Mesothelial cell of epicardium (in vitro differentiated cells): ENCODE measurements at regions not wholly inside any gene's neighbourhood (a gene's known extent, or its start where the extent isn't known, plus 50 kb on each side); places are given as distances from the start of the nearest gene placed in this dataset.

Experiments used
- DNase-seq, 2 experiments: peaks; one replicate each; pipeline ENCODE4 v3.0.0; 2021; ENCODE audit warnings: low spot score in 2 of 2; ENCODE audit not compliant: unreplicated experiment in 2 of 2
- H3K27ac Mint-ChIP-seq: 2 replicates; pipeline ENCODE4 v1.8.0; 2021; ENCODE audit warnings: mixed read lengths
- H3K27me3 Mint-ChIP-seq: 2 replicates; pipeline ENCODE4 v1.8.0; 2021; ENCODE audit warnings: low read depth, mixed read lengths
- H3K36me3 Mint-ChIP-seq: 2 replicates; pipeline ENCODE4 v1.8.0; 2021; ENCODE audit warnings: mixed read lengths
- H3K4me1 Mint-ChIP-seq: 2 replicates; pipeline ENCODE4 v1.8.0; 2021; ENCODE audit warnings: mixed read lengths
- H3K4me3 Mint-ChIP-seq: 2 replicates; pipeline ENCODE4 v1.8.0; 2021; ENCODE audit warnings: mild to moderate bottlenecking, moderate library complexity, mixed read lengths
- H3K9me3 Mint-ChIP-seq: 2 replicates; pipeline ENCODE4 v1.8.0; 2021; ENCODE audit warnings: mixed read lengths
- CTCF ChIP-seq: fragments of 200-600 bp; sonication (generic); IDR thresholded peaks from one replicate; pipeline ENCODE4 v1.5.0; 2021; ENCODE audit warnings: antibody characterized with exemption; ENCODE audit not compliant: unreplicated experiment

DNA sequence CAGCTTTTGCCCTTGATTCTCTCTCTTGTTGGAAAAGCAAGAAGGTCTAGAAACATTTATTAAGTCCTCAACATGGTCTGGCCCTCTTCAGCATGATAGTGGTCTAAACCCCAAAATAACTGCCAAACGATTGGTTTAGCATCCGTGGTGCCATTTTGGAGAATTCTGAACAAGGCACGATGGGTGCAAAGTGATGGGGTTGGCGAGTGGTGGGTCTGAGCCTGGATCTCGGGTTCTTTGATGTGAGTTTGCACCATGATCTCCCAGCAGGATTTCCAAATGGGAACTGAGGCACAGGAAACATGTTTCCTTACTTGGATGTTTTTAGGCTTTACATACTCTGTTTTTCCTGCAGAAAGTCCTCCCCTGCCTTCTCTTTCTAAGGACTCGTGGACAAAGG, 240.3 kb downstream of the MYCN start:
- no peak for DNase-seq
- Mint-ChIP-seq H3K36me3 (no peaks in the 10 kb centered on the region), H3K4me3 (no peak overlapping the region), H3K4me1 (peaks cover 12% of the 10 kb centered on the region), H3K27me3 (no peaks in the 10 kb centered on the region), H3K9me3 (no peaks in the 10 kb centered on the region), H3K27ac (no peak overlapping the region)
- TF ChIP-seq CTCF = no peak

DNA sequence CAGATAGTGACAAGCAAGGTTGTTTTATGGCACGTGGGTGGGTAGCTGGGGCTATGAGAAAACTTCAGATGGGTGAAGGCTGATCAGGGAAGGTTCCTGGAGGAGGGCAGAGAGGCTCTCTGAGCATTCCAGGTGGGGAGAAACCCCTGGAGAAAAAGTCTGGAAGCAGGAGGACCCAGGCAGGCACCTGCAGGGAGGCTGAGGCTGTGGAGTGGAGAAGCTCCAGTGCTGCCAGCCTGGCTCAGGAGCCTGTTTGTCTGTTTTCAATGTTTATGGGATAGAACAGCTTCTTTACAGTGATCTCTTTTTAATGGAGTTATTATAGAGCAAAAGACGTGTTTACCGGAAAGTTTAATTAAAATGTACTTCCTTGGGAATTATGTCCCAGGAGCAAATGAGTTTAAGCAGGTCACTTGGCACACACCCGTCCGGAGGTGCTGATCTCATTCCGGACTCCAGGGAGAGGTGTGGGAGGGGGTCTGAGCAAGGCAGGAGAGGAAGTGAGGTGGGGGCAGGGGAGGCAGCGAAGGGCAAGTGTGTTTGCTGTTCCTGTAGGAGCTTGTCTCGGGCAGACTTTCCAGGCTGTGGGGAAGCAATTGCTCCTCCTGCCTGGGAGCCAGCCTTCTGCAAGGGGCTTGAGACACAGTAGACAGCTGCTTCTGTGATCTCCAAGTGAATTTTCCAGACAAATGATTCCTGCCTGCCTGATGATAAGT, 239.5 kb downstream of the MYCN start:
- Mint-ChIP-seq H3K4me1 (peaks cover 12% of the 10 kb centered on the region), H3K36me3 (no peaks in the 10 kb centered on the region), H3K4me3 (no peak overlapping the region), H3K9me3 (no peaks in the 10 kb centered on the region), H3K27me3 (no peaks in the 10 kb centered on the region), H3K27ac (peak overlapping the region; percentile 44)
- TF ChIP-seq CTCF = no peak
- DNase-seq = no peak

- H3K4me1 Mint-ChIP-seq = peaks cover 12% of the 10 kb centered on the region
- no peak for DNase-seq
- no peaks in the 10 kb centered on the region for H3K36me3 Mint-ChIP-seq
- TF ChIP-seq CTCF = no peak
- H3K4me3 Mint-ChIP-seq = no peak overlapping the region
- H3K9me3 Mint-ChIP-seq = no peaks in the 10 kb centered on the region
- no peak overlapping the region for H3K27ac Mint-ChIP-seq
- H3K27me3 Mint-ChIP-seq = no peaks in the 10 kb centered on the region
Measured at GRCh38 chr2:16178551-16179130, 238.3 kb downstream of the MYCN start.

DNA sequence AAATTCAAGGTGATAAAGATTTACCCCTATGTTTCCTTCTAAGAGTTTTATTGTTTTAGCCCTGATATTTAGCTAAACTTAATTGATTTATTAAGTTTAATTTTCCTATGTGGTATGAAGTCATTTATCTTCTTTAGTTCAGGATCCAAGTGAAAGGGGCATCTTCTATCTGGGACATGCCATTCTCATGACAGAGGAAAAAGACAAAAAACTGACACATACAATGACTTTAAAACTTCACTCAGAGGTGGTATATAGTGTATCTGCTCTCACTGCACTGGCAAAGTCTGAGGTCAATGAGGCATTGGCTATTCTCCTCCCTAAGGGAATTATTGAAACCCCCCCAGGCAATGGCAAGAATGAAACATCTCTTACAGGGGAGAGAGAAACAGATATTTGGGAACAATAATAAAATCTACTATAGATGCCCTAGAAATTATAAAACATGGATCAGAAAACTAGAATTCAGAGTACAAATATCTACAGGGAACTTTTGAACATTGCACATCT, 237.4 kb downstream of the MYCN start:
- Mint-ChIP-seq H3K4me3 (no peak overlapping the region), H3K4me1 (peaks cover 12% of the 10 kb centered on the region)

GRCh38 chr2:16176971-16177480, 236.7 kb downstream of the MYCN start:
- Mint-ChIP-seq H3K27ac (no peak overlapping the region), H3K9me3 (no peaks in the 10 kb centered on the region), H3K4me3 (no peak overlapping the region), H3K27me3 (no peaks in the 10 kb centered on the region), H3K36me3 (no peaks in the 10 kb centered on the region), H3K4me1 (peaks cover 12% of the 10 kb centered on the region)
- TF ChIP-seq CTCF = no peak
- no peak for DNase-seq

More for the DNA sequence above, 237.4 kb downstream of the MYCN start:
- TF ChIP-seq CTCF = no peak
- Mint-ChIP-seq H3K27ac (no peak overlapping the region), H3K9me3 (no peaks in the 10 kb centered on the region), H3K27me3 (no peaks in the 10 kb centered on the region), H3K36me3 (no peaks in the 10 kb centered on the region)
- DNase-seq = no peak
